ENCODE measurements at regions not wholly inside any gene's neighbourhood (a gene's known extent, or its start where the extent isn't known, plus 50 kb on each side); places are given as distances from the start of the nearest gene placed in this dataset.
"Not testable (repeated sequence)": the region's sequence is repeated elsewhere in the genome, so short reads cannot be mapped to it uniquely, and the experiment has no call there.

DNA sequence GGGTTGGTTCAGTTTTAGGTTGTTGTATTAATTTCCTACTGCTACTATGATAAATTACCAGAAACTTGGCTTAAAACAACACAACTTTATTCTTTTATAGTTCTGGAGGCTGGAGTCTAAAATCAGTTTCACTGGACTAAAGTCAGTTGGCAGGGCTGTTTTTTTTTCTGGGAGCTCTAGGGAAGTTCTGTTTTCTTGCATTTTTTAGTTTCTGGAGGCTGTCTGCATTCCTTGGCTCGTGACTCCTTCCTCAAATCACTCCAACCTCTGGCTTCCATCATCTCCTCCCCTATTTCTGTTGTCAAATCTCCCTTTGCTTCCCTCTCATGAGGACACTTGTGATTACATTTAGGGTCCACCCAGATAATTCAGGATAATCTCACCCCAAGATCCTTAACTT is 51.3 kb upstream of the SUB1 start:
- TF ChIP-seq, protein P1, sequence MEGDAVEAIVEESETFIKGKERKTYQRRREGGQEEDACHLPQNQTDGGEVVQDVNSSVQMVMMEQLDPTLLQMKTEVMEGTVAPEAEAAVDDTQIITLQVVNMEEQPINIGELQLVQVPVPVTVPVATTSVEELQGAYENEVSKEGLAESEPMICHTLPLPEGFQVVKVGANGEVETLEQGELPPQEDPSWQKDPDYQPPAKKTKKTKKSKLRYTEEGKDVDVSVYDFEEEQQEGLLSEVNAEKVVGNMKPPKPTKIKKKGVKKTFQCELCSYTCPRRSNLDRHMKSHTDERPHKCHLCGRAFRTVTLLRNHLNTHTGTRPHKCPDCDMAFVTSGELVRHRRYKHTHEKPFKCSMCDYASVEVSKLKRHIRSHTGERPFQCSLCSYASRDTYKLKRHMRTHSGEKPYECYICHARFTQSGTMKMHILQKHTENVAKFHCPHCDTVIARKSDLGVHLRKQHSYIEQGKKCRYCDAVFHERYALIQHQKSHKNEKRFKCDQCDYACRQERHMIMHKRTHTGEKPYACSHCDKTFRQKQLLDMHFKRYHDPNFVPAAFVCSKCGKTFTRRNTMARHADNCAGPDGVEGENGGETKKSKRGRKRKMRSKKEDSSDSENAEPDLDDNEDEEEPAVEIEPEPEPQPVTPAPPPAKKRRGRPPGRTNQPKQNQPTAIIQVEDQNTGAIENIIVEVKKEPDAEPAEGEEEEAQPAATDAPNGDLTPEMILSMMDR (IDR thresholded peaks at IDR 0.05): no peak
- Histone ChIP-seq H3K36me3 (no peaks in the 10 kb centered on the region), H3K27ac (no peak overlapping the region), H3K4me1 (ENCODE audit: control insufficient read depth in 1 of 2, insufficient read depth in 1 of 2, low read depth in 1 of 2, low read length in 1 of 2) (peaks cover 35 to 50% of the 10 kb centered on the region in 2 experiments), H3K9me3 (no peaks in the 10 kb centered on the region), H3K27me3 (peaks cover 15% of the 10 kb centered on the region), H3K4me3 (ENCODE audit: low read depth in 1 of 2, low read length in 1 of 2) (no peak overlapping the region)

DNA sequence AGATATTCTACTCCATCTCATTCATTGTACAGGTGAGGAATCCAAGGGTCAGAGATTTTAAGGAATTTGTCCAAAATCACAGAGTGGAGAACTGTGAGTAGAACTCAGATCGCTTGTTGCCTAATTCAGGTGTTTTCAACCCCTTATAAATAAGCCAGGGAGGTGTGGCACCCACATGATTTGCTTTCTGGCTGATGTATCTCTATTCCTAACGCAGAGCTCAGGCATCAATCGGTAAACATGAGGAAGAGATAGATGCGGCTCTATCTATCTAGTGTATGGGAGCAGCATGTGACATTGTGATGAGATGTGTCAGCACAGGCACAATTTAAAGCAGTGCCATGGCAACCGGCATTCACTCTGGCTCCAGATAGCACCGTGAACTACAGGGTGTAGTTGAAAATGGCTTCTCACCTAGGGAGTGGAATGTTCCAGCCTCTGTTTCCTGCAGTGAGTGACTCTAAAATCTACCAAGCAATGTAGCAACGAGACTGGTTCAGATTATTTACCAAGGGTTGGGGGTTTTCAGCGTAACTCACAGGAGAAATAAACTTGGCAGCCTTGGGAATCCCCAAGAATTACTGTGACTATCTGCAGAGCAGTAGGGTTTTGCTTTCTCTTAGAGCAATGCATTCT is 53.4 kb upstream of the SUB1 start:
- TF ChIP-seq, protein P1 (IDR thresholded peaks at IDR 0.05): no peak
- Histone ChIP-seq H3K4me3 (ENCODE audit: low read depth in 1 of 2, low read length in 1 of 2) (no peak overlapping the region), H3K27ac (peak overlapping the region; percentile 40)

DNA sequence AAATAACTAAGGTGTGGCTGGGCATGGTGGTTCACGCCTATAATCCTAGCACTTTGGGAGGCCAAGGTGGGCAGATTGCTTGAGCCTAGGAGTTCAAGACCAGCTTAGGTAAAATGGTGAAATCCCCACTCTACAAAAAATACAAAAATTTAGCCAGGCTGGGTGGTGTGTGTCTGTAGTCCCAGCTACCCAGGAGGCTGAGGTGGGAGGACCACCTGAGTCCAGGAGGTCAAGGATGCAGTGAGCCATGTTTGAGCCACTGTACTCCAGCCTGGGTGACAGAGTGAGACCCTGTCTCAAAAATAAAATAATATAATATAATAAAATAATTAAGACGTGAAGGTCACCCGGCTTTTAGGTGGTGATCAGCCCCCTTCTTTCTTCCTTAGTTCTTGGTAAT is 58.0 kb upstream of the SUB1 start:
- peaks cover 43% of the 10 kb centered on the region for H3K27me3 ChIP-seq
- H3K4me1 ChIP-seq (ENCODE audit: control insufficient read depth in 1 of 2, insufficient read depth in 1 of 2, low read depth in 1 of 2, low read length in 1 of 2): peaks cover 27 to 29% of the 10 kb centered on the region in 2 experiments
- H3K4me3 ChIP-seq (ENCODE audit: low read depth in 1 of 2, low read length in 1 of 2); H3K27ac ChIP-seq; H3K9me3 ChIP-seq; H3K36me3 ChIP-seq: not testable (repeated sequence)

More for the DNA sequence above, 53.4 kb upstream of the SUB1 start:
- Histone ChIP-seq H3K27me3 (peaks cover 15% of the 10 kb centered on the region), H3K36me3 (no peaks in the 10 kb centered on the region), H3K9me3 (no peaks in the 10 kb centered on the region), H3K4me1 (ENCODE audit: control insufficient read depth in 1 of 2, insufficient read depth in 1 of 2, low read depth in 1 of 2, low read length in 1 of 2) (peaks cover 15 to 30% of the 10 kb centered on the region in 2 experiments)

DNA sequence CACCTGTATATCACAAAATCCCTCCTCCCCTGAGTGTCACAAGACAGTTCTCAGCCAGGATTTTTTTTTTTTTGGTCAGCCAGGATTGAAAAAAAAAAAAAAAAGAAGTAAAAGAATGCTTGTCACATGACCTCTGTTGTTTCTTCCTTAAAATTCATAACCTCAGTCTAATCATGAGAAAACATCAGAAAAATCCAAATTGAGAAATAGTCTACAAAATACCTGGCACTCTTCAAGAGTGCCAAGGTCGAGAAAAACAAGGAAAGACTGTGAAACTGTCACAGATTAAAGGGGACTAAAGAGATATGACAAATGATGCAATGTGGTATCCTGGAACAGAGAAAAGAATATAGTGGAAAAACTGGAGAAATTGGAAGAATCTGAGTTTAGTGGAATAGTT is 58.5 kb upstream of the SUB1 start:
- Histone ChIP-seq H3K27me3 (peaks cover 38% of the 10 kb centered on the region), H3K4me1 (ENCODE audit: control insufficient read depth in 1 of 2, insufficient read depth in 1 of 2, low read depth in 1 of 2, low read length in 1 of 2) (peaks cover 27 to 29% of the 10 kb centered on the region in 2 experiments), H3K9me3 (no peaks in the 10 kb centered on the region), H3K36me3 (no peaks in the 10 kb centered on the region), H3K4me3 (ENCODE audit: low read depth in 1 of 2, low read length in 1 of 2) (no peak overlapping the region), H3K27ac (no peak overlapping the region)
- TF ChIP-seq, protein P1 (IDR thresholded peaks at IDR 0.05): no peak

DNA sequence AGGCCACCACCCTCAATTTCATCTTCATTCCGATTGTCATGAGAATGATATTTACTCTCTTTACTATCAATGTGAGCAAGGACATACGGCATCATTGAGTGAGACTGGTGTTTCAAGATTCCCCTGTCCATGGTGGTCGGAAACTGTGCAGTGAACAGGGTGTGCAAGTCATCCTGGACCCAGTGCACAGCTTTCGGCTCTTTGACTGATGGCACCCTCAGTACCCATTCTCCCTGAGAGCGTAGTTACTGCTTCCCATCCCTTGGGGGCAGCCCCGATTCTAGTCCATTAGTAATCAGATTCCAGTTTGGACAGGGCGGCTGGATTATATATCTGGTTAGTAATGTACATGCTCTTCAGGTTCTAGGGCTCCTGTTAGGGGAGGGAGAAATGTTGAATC is 61.7 kb upstream of the SUB1 start:
- TF ChIP-seq, protein P1 (IDR thresholded peaks at IDR 0.05): no peak
- H3K27me3 ChIP-seq: peaks cover 37% of the 10 kb centered on the region
- H3K9me3 ChIP-seq: no peaks in the 10 kb centered on the region
- no peaks in the 10 kb centered on the region for H3K36me3 ChIP-seq
- no peak overlapping the region for H3K27ac ChIP-seq
- no peak overlapping the region for H3K4me3 ChIP-seq (ENCODE audit: low read depth in 1 of 2, low read length in 1 of 2)
- peaks cover 37 to 41% of the 10 kb centered on the region in 2 experiments for H3K4me1 ChIP-seq (ENCODE audit: control insufficient read depth in 1 of 2, insufficient read depth in 1 of 2, low read depth in 1 of 2, low read length in 1 of 2)

DNA sequence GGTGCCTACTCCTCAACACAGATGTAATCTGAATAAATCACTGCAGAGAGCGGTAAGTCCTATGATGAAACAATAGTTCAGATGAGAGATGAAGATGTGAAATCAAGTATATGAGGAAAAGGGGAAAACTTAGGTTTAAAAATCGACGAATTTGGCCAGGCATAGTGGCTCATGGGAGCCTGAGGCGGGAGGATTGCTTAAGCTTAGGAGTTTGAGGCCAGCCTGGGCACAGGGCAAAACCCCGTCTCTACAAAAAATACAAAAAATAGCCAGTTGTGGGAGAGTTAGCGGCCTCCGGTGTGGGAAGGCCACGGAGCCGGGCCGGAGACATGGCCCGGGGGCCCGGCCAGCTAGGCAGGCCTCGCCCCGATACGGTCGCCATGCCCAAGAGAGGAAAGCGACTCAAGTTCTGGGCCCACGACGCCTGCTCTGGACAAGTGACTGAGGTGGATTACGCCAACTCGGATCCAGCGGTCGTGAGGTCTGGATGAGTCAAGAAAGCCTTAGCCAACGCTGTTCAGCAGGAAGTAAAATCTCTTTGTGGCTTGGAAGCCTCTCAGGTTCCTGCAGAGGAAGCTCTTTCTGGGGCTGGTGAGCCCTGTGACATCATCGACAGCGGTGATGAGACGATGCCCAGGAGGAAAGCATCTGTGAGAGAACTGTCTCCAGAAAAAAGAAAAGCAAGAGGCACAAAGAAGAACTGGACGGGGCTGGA is 62.8 kb upstream of the SUB1 start:
- TF ChIP-seq, protein P1 (IDR thresholded peaks at IDR 0.05): no peak
- H3K4me3 ChIP-seq (ENCODE audit: low read depth in 1 of 2, low read length in 1 of 2): peak overlapping the region in 1 of 2 experiments; percentile 30
- no peaks in the 10 kb centered on the region for H3K36me3 ChIP-seq
- peaks cover 48% of the 10 kb centered on the region for H3K27me3 ChIP-seq
- H3K27ac ChIP-seq: peak overlapping the region; percentile 70
- peaks cover 37 to 41% of the 10 kb centered on the region in 2 experiments for H3K4me1 ChIP-seq (ENCODE audit: control insufficient read depth in 1 of 2, insufficient read depth in 1 of 2, low read depth in 1 of 2, low read length in 1 of 2)
- H3K9me3 ChIP-seq: no peaks in the 10 kb centered on the region
